GM23248 (cell line): ENCODE measurements at regions not wholly inside any gene's neighbourhood (a gene's known extent, or its start where the extent isn't known, plus 50 kb on each side); places are given as distances from the start of the nearest gene placed in this dataset.

Experiments
- EZH2 ChIP-seq: fragments of 200-600 bp; sonication (generic); IDR thresholded peaks from 2 replicates; pipeline ENCODE4 v1.6.1; 2018; ENCODE audit warnings: antibody characterized with exemption, mild to moderate bottlenecking; ENCODE audit not compliant: insufficient read depth, poor library complexity, severe bottlenecking
- EZH2phosphoT487 ChIP-seq: fragments of 200-600 bp; sonication (generic); IDR thresholded peaks from 2 replicates; pipeline ENCODE4 v1.6.1; 2018; ENCODE audit warnings: antibody characterized with exemption, moderate library complexity, mild to moderate bottlenecking, low read depth; ENCODE audit not compliant: insufficient read depth

DNA sequence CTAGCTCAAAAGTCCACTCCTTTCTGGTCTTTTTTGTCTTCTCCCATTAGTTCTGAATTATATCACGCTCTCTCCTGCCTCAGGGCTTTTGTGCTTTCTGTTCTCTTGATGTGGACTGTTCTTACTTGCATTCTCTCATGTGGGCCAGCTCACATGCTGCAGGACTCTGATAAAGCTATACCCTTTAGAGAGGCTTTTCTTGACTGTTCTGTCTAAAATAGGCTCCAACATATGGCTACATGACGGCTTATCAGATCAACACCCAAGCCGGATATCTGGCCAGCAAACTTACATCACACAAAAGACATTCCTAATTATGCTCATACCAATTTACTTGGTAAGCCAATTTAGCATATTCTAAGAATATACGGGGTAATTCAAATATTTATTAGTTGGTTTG is 1494.5 kb downstream of the TECRL start:
- TF ChIP-seq EZH2phosphoT487 (no peak), EZH2 (no peak)
